ENCODE measurements at regions not wholly inside any gene's neighbourhood (a gene's known extent, or its start where the extent isn't known, plus 50 kb on each side); places are given as distances from the start of the nearest gene placed in this dataset.

GRCh38 chr7:115851291-115851690 is 179.3 kb downstream of the TFEC start:
- DNase-seq (ENCODE audit: low spot score) (no peak), ATAC-seq (ENCODE audit: low FRiP score) (no peak)
- no peak for TF ChIP-seq CTCF (IDR thresholded peaks at IDR 0.05)

GRCh38 chr7:115850774-115851173 is 179.8 kb downstream of the TFEC start:
- DNase-seq (ENCODE audit: low spot score) (no peak), ATAC-seq (ENCODE audit: low FRiP score) (no peak)
- no peak for TF ChIP-seq CTCF (IDR thresholded peaks at IDR 0.05)

- DNase-seq (ENCODE audit: low spot score) (no peak), ATAC-seq (ENCODE audit: low FRiP score) (no peak)
- TF ChIP-seq CTCF (IDR thresholded peaks at IDR 0.05): no peak
These were observed 185.7 kb downstream of the TFEC start for GRCh38 chr7:115844857-115845256.

- DNase-seq (ENCODE audit: low spot score): no peak
- TF ChIP-seq CTCF (IDR thresholded peaks at IDR 0.05): no peak
- ATAC-seq (ENCODE audit: low FRiP score): no peak
These were observed 189.9 kb downstream of the TFEC start for GRCh38 chr7:115840702-115841101.

GRCh38 chr7:115838829-115839228 is 191.7 kb downstream of the TFEC start:
- no peak for TF ChIP-seq CTCF (IDR thresholded peaks at IDR 0.05)
- ATAC-seq (ENCODE audit: low FRiP score): no peak
- DNase-seq (ENCODE audit: low spot score): no peak

GRCh38 chr7:115831371-115831770 is 199.2 kb downstream of the TFEC start:
- no peak for ATAC-seq (ENCODE audit: low FRiP score)
- TF ChIP-seq CTCF (IDR thresholded peaks at IDR 0.05): no peak
- DNase-seq (ENCODE audit: low spot score): no peak

GRCh38 chr7:115827305-115828045 is 203.1 kb downstream of the TFEC start:
- ATAC-seq (ENCODE audit: low FRiP score) (no peak), DNase-seq (ENCODE audit: low spot score) (no peak)
- no peak for TF ChIP-seq CTCF (IDR thresholded peaks at IDR 0.05)

Data from omental fat pad (tissue), 3 donors.